ENCODE measurements at regions not wholly inside any gene's neighbourhood (a gene's known extent, or its start where the extent isn't known, plus 50 kb on each side); places are given as distances from the start of the nearest gene placed in this dataset.

GRCh38 chr15:38828031-38828532, 263.5 kb upstream of the RASGRP1 start:
- FAIRE-seq (no peak), DNase-seq (ENCODE audit: insufficient read length, low spot score) (no peak)
- no peak for TF ChIP-seq CTCF (IDR thresholded peaks at IDR 0.05; ENCODE audit: insufficient read depth, missing control alignments)

GRCh38 chr15:38829086-38829485, 264.5 kb upstream of the RASGRP1 start:
- DNase-seq (ENCODE audit: insufficient read length, low spot score) (no peak), FAIRE-seq (no peak)
- TF ChIP-seq CTCF (IDR thresholded peaks at IDR 0.05; ENCODE audit: insufficient read depth, missing control alignments) = no peak

GRCh38 chr15:38842226-38842625, 277.6 kb upstream of the RASGRP1 start:
- DNase-seq (ENCODE audit: insufficient read length, low spot score) = no peak
- no peak for FAIRE-seq

GRCh38 chr15:38843051-38843501, 278.5 kb upstream of the RASGRP1 start:
- TF ChIP-seq CTCF (IDR thresholded peaks at IDR 0.05; ENCODE audit: insufficient read depth, missing control alignments) = no peak
- DNase-seq (ENCODE audit: insufficient read length, low spot score) (no peak), FAIRE-seq (no peak)

More at GRCh38 chr15:38842226-38842625, 277.6 kb upstream of the RASGRP1 start:
- TF ChIP-seq CTCF (IDR thresholded peaks at IDR 0.05; ENCODE audit: insufficient read depth, missing control alignments) = no peak

- TF ChIP-seq CTCF (IDR thresholded peaks at IDR 0.05; ENCODE audit: insufficient read depth, missing control alignments) = no peak
- no peak for DNase-seq (ENCODE audit: insufficient read length, low spot score)
- FAIRE-seq = no peak
Observed at GRCh38 chr15:38843736-38844590, 279.3 kb upstream of the RASGRP1 start.

- no peak for FAIRE-seq
- no peak for TF ChIP-seq CTCF (IDR thresholded peaks at IDR 0.05; ENCODE audit: insufficient read depth, missing control alignments)
Observed at GRCh38 chr15:38844736-38845135, 280.1 kb upstream of the RASGRP1 start.

GRCh38 chr15:38846346-38846745, 281.7 kb upstream of the RASGRP1 start:
- FAIRE-seq (no peak), DNase-seq (ENCODE audit: insufficient read length, low spot score) (no peak)
- no peak for TF ChIP-seq CTCF (IDR thresholded peaks at IDR 0.05; ENCODE audit: insufficient read depth, missing control alignments)

More at GRCh38 chr15:38844736-38845135, 280.1 kb upstream of the RASGRP1 start:
- no peak for DNase-seq (ENCODE audit: insufficient read length, low spot score)

Data from D721Med (cell line).